ENCODE measurements at regions not wholly inside any gene's neighbourhood (a gene's known extent, or its start where the extent isn't known, plus 50 kb on each side); places are given as distances from the start of the nearest gene placed in this dataset.

- no peaks in the 10 kb centered on the region for H3K36me3 Mint-ChIP-seq
- DNase-seq = no peak
- H3K27ac Mint-ChIP-seq = no peak overlapping the region
- H3K27me3 Mint-ChIP-seq = no peaks in the 10 kb centered on the region
- peaks cover 6% of the 10 kb centered on the region for H3K9me3 Mint-ChIP-seq
- no peak overlapping the region for H3K4me3 Mint-ChIP-seq
- H3K4me1 Mint-ChIP-seq = no peaks in the 10 kb centered on the region
These were observed 304.0 kb upstream of the ANO3 start for GRCh38 chr11:26027887-26028286.

- no peaks in the 10 kb centered on the region for H3K4me1 Mint-ChIP-seq
- no peaks in the 10 kb centered on the region for H3K36me3 Mint-ChIP-seq
- no peak for DNase-seq
- no peak overlapping the region for H3K4me3 Mint-ChIP-seq
- H3K9me3 Mint-ChIP-seq = peaks cover 6% of the 10 kb centered on the region
- H3K27me3 Mint-ChIP-seq = no peaks in the 10 kb centered on the region
- H3K27ac Mint-ChIP-seq = no peak overlapping the region
These were observed 303.5 kb upstream of the ANO3 start for GRCh38 chr11:26028393-26028911.

GRCh38 chr11:26030399-26030798 is 301.5 kb upstream of the ANO3 start:
- H3K27me3 Mint-ChIP-seq = no peaks in the 10 kb centered on the region
- H3K4me3 Mint-ChIP-seq = no peak overlapping the region
- H3K9me3 Mint-ChIP-seq = peaks cover 4% of the 10 kb centered on the region
- no peak for DNase-seq
- no peak overlapping the region for H3K27ac Mint-ChIP-seq
- no peaks in the 10 kb centered on the region for H3K4me1 Mint-ChIP-seq
- no peaks in the 10 kb centered on the region for H3K36me3 Mint-ChIP-seq

- Mint-ChIP-seq H3K4me1 (no peaks in the 10 kb centered on the region), H3K27ac (no peak overlapping the region), H3K27me3 (no peaks in the 10 kb centered on the region), H3K4me3 (no peak overlapping the region), H3K9me3 (peaks cover 4% of the 10 kb centered on the region), H3K36me3 (no peaks in the 10 kb centered on the region)
- no peak for DNase-seq
These were observed 299.7 kb upstream of the ANO3 start for GRCh38 chr11:26032241-26032640.

GRCh38 chr11:26035696-26036095 is 296.2 kb upstream of the ANO3 start:
- no peak for DNase-seq
- Mint-ChIP-seq H3K27ac (no peak overlapping the region), H3K27me3 (no peaks in the 10 kb centered on the region), H3K4me1 (no peaks in the 10 kb centered on the region), H3K4me3 (no peak overlapping the region), H3K36me3 (no peaks in the 10 kb centered on the region), H3K9me3 (no peaks in the 10 kb centered on the region)

- DNase-seq = no peak
- Mint-ChIP-seq H3K4me3 (no peak overlapping the region), H3K4me1 (no peaks in the 10 kb centered on the region)
These were observed 294.2 kb upstream of the ANO3 start for GRCh38 chr11:26037716-26038115.

GRCh38 chr11:26040339-26040738 is 291.6 kb upstream of the ANO3 start:
- Mint-ChIP-seq H3K4me1 (no peaks in the 10 kb centered on the region), H3K36me3 (no peaks in the 10 kb centered on the region), H3K27me3 (no peaks in the 10 kb centered on the region), H3K4me3 (no peak overlapping the region), H3K27ac (no peak overlapping the region), H3K9me3 (no peaks in the 10 kb centered on the region)
- DNase-seq = no peak

More at GRCh38 chr11:26037716-26038115, 294.2 kb upstream of the ANO3 start:
- Mint-ChIP-seq H3K27ac (no peak overlapping the region), H3K9me3 (no peaks in the 10 kb centered on the region), H3K36me3 (no peaks in the 10 kb centered on the region), H3K27me3 (no peaks in the 10 kb centered on the region)

GRCh38 chr11:26042113-26042512 is 289.8 kb upstream of the ANO3 start:
- Mint-ChIP-seq H3K4me3 (no peak overlapping the region), H3K27ac (no peak overlapping the region), H3K4me1 (no peaks in the 10 kb centered on the region), H3K9me3 (no peaks in the 10 kb centered on the region), H3K36me3 (no peaks in the 10 kb centered on the region), H3K27me3 (no peaks in the 10 kb centered on the region)
- DNase-seq = no peak

- no peaks in the 10 kb centered on the region for H3K4me1 Mint-ChIP-seq
- DNase-seq = no peak
- no peak overlapping the region for H3K4me3 Mint-ChIP-seq
- H3K27me3 Mint-ChIP-seq = no peaks in the 10 kb centered on the region
- H3K36me3 Mint-ChIP-seq = no peaks in the 10 kb centered on the region
- no peak overlapping the region for H3K27ac Mint-ChIP-seq
- H3K9me3 Mint-ChIP-seq = peaks cover 3% of the 10 kb centered on the region
These were observed 288.3 kb upstream of the ANO3 start for GRCh38 chr11:26043665-26044064.

- Mint-ChIP-seq H3K36me3 (no peaks in the 10 kb centered on the region), H3K27ac (no peak overlapping the region), H3K9me3 (peaks cover 3% of the 10 kb centered on the region), H3K4me1 (no peaks in the 10 kb centered on the region), H3K27me3 (no peaks in the 10 kb centered on the region), H3K4me3 (no peak overlapping the region)
- no peak for DNase-seq
These were observed 287.5 kb upstream of the ANO3 start for GRCh38 chr11:26044389-26044788.

GRCh38 chr11:26045082-26045481 is 286.8 kb upstream of the ANO3 start:
- no peaks in the 10 kb centered on the region for H3K36me3 Mint-ChIP-seq
- no peaks in the 10 kb centered on the region for H3K27me3 Mint-ChIP-seq
- no peak for DNase-seq
- peaks cover 3% of the 10 kb centered on the region for H3K9me3 Mint-ChIP-seq
- H3K4me1 Mint-ChIP-seq = no peaks in the 10 kb centered on the region
- no peak overlapping the region for H3K4me3 Mint-ChIP-seq
- no peak overlapping the region for H3K27ac Mint-ChIP-seq

GRCh38 chr11:26048271-26048670 is 283.7 kb upstream of the ANO3 start:
- no peak for DNase-seq
- H3K4me1 Mint-ChIP-seq = no peaks in the 10 kb centered on the region
- no peak overlapping the region for H3K27ac Mint-ChIP-seq

GRCh38 chr11:26053966-26054365 is 278.0 kb upstream of the ANO3 start:
- no peaks in the 10 kb centered on the region for H3K27me3 Mint-ChIP-seq
- no peaks in the 10 kb centered on the region for H3K4me1 Mint-ChIP-seq
- no peaks in the 10 kb centered on the region for H3K36me3 Mint-ChIP-seq
- H3K9me3 Mint-ChIP-seq = peaks cover 5% of the 10 kb centered on the region
- H3K4me3 Mint-ChIP-seq = no peak overlapping the region
- DNase-seq = no peak
- H3K27ac Mint-ChIP-seq = no peak overlapping the region

More at GRCh38 chr11:26048271-26048670, 283.7 kb upstream of the ANO3 start:
- peaks cover 4% of the 10 kb centered on the region for H3K9me3 Mint-ChIP-seq
- no peaks in the 10 kb centered on the region for H3K27me3 Mint-ChIP-seq
- H3K4me3 Mint-ChIP-seq = no peak overlapping the region
- H3K36me3 Mint-ChIP-seq = no peaks in the 10 kb centered on the region

- Mint-ChIP-seq H3K4me3 (no peak overlapping the region), H3K4me1 (no peaks in the 10 kb centered on the region), H3K36me3 (no peaks in the 10 kb centered on the region), H3K27me3 (peaks cover 4% of the 10 kb centered on the region), H3K9me3 (peaks cover 3% of the 10 kb centered on the region), H3K27ac (no peak overlapping the region)
- DNase-seq = no peak
These were observed 269.3 kb upstream of the ANO3 start for GRCh38 chr11:26062660-26063059.

GRCh38 chr11:26063915-26064314 is 268.0 kb upstream of the ANO3 start:
- Mint-ChIP-seq H3K9me3 (no peaks in the 10 kb centered on the region), H3K27me3 (peaks cover 4% of the 10 kb centered on the region), H3K27ac (no peak overlapping the region), H3K4me1 (no peaks in the 10 kb centered on the region), H3K36me3 (no peaks in the 10 kb centered on the region), H3K4me3 (no peak overlapping the region)
- DNase-seq = no peak

- Mint-ChIP-seq H3K27ac (no peak overlapping the region), H3K27me3 (peaks cover 4% of the 10 kb centered on the region), H3K4me3 (no peak overlapping the region), H3K4me1 (no peaks in the 10 kb centered on the region), H3K9me3 (peaks cover 1% of the 10 kb centered on the region), H3K36me3 (no peaks in the 10 kb centered on the region)
- DNase-seq = no peak
These were observed 266.0 kb upstream of the ANO3 start for GRCh38 chr11:26065944-26066343.
